Epithelial cell of esophagus (primary cell): ENCODE measurements at regions not wholly inside any gene's neighbourhood (a gene's known extent, or its start where the extent isn't known, plus 50 kb on each side); places are given as distances from the start of the nearest gene placed in this dataset.
"Not testable (repeated sequence)": the region's sequence is repeated elsewhere in the genome, so short reads cannot be mapped to it uniquely, and the experiment has no call there.

Experiments used
- DNase-seq: peaks from one replicate; pipeline ENCODE4 v3.0.0; 2010; ENCODE audit warnings: low read depth
- H3K4me3 ChIP-seq: 2 replicates; pipeline ENCODE4 v1.5.1; 2011; ENCODE audit warnings: mild to moderate bottlenecking, low read length, control low read depth
- TF ChIP-seq, protein P1 (sequence below): IDR thresholded peaks from 2 replicates; pipeline ENCODE4 v1.5.1; 2011; ENCODE audit warnings: low read depth, mild to moderate bottlenecking, low read length, control low read depth, inconsistent platforms; ENCODE audit not compliant: insufficient read depth; ENCODE audit errors: missing control alignments

DNA sequence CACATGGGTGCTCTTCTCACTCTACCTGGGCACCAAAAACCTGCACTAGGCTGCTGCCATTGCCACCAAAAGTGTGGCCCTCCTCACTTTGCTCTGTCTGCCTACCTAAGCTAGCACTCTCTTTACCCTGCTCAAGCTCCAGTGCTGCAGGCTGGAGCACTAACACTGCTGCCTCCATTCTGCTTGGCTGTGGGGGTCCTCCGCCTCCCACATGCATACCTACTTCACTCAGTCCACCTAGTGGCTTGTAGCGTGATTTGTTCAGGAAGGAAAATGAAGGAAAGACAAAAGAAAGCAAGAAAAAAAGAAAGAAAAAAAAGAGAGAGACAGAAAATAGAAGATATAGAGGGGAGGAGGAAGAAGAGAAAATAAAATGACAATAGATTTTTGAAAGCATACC, 1339.4 kb upstream of the CHAC2 start:
- H3K4me3 ChIP-seq = no peak overlapping the region
- DNase-seq = no peak
- TF ChIP-seq, protein P1, sequence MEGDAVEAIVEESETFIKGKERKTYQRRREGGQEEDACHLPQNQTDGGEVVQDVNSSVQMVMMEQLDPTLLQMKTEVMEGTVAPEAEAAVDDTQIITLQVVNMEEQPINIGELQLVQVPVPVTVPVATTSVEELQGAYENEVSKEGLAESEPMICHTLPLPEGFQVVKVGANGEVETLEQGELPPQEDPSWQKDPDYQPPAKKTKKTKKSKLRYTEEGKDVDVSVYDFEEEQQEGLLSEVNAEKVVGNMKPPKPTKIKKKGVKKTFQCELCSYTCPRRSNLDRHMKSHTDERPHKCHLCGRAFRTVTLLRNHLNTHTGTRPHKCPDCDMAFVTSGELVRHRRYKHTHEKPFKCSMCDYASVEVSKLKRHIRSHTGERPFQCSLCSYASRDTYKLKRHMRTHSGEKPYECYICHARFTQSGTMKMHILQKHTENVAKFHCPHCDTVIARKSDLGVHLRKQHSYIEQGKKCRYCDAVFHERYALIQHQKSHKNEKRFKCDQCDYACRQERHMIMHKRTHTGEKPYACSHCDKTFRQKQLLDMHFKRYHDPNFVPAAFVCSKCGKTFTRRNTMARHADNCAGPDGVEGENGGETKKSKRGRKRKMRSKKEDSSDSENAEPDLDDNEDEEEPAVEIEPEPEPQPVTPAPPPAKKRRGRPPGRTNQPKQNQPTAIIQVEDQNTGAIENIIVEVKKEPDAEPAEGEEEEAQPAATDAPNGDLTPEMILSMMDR = no peak

DNA sequence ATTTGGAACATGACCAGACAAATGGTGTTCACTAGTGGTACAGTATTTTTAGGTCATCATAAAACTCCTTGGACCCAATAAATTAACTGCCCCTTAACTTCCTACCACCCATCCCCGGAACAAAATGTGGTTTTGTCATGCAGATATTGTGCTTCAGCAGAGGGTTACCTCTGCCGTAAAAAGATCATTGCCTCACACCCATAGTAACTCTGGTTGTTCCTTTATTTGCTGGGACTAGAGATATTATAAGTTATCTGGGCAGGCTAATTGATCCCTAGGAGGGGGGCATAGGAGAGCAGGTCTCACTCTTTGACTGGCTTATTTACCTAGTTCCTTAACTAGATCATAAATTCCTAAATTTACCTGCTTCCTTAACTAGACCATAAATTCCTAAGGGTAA, 1343.9 kb upstream of the CHAC2 start:
- TF ChIP-seq, protein P1 = no peak
- no peak for DNase-seq
- no peak overlapping the region for H3K4me3 ChIP-seq

DNA sequence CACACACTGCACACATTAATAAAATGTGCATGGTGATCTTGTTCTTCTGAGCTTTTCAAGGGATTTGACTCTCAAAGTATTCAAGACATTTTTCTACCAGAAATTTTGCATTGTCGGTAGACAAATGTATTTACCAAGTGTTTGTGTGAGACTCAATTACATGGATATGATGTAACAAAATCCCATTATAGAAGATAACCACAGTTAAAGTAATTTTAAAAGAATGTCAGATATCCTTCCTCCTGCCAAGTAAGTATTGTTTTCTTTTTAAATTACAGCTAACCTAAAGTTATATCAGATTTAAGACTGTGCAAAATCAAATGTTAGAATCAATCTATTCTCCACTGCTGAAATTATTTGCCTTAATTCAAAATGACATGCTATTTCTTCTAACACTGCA, 1344.5 kb upstream of the CHAC2 start:
- DNase-seq = no peak
- H3K4me3 ChIP-seq = no peak overlapping the region
- TF ChIP-seq, protein P1 = no peak

DNA sequence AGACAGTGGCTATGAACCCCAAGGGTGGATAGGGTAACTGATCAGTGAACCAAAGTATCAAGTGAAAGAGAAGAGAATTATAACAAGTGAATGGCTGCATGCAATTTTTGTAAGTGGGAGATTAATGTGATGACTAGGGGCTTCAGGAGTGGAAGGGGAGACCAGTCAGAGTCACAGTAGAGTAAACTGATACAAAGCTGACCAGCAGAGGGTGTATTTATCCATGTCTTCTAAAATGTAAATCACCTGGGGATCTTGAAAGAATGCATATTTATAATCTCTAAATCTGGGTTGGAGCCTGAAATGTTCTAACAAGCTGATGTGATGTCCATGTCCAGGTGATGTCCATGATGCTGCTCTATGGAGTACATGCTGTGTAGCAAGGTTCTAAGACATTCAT, 1351.3 kb upstream of the CHAC2 start:
- TF ChIP-seq, protein P1 = peak; percentile 16
- no peak overlapping the region for H3K4me3 ChIP-seq
- DNase-seq = peak; percentile 9

DNA sequence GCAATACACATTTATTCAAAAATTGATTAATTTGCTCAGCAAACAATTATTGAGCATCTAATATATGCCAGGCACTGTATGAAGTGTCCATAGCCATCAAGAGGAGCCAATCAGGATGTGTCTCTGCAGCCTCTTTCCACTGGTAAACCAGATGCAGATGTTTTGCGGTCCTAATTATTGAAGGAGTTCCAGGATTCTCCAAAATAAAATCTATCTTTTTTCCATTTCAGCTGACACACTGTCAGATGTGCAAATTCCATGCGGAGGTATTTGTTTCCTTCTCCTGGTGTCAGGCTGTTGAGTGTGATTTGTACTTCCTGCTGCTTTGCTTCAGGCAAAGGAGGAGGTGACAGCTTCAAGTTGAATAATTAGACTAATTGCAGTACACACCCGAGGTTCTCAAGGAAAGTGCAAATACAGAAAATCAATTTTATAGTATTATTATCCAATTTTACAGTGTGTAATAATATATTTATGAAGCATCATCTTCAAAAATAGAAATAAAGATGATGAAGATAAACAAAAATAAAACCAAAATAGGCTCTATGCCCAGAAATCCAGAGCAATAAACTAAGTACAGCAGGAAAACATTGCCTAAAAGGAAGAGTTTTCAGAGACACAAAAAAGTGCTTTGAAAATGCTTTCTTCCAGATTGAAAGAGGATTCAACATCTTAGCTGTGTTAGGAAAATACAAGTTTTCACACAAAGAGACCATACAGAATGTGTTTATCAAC, 1352.9 kb upstream of the CHAC2 start:
- no peak overlapping the region for H3K4me3 ChIP-seq
- TF ChIP-seq, protein P1 = no peak
- DNase-seq = peak; percentile 10

DNA sequence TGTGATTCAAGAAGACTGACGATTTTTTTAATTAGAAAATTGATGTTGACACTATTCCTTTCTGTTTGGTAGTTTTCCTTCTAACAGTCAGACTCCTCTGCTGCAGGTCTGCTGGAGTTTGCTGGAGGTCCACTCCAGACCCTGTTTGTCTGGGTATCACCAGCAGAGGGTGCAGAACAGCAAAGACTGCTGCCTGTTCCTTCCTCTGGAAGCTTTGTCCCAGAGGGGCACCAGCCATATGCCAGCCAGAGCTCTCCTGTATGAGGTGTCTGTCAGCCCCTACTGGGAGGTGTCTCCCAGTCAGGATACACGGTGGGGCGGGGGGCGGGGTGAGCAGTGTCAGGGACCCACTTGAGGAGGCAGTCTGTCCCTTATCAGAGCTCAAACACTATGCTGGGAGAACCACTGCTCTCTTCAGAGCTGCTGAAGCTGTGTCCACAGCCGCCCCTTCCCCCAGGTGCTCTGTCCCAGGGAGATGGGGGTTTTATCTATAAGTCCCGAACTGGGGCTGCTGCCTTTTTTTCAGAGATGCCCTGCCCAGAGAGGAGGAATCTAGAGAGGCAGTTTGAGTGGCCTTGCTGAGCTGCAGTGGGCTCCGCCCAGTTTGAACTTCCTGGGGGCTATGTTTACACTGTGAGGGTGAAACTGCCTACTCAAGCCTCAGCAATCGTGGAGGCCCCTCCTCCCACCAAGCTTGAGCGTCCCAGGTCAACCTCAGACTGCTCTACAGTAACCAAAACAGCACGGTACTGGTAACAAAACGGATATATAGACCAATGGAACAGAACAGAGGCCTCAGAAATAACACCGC, 1358.1 kb upstream of the CHAC2 start:
- not testable (repeated sequence) for DNase-seq

DNA sequence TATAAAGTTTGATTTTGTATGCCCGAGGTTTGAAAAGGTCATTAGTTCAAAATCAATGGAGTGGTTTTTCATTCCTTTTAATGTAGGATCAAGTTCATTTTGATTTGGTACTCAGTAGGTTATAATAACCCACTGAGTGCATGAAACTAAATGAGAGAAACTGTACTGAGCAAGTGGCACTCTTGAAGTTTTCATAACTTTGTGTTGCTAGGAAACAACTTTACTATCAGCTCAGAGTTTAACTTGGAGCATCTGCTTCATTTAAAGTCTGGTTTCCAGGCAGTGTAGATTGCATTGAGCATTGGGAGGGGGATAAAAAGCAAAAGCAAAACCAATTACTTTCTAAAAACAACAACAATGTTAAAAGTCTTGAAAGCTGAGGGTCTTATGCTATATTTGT, 1361.6 kb upstream of the CHAC2 start:
- H3K4me3 ChIP-seq = no peak overlapping the region
- DNase-seq = no peak
- TF ChIP-seq, protein P1 = no peak

More for the DNA sequence above, 1358.1 kb upstream of the CHAC2 start:
- H3K4me3 ChIP-seq = not testable (repeated sequence)
